HG02642 (cell line): ENCODE measurements at regions not wholly inside any gene's neighbourhood (a gene's known extent, or its start where the extent isn't known, plus 50 kb on each side); places are given as distances from the start of the nearest gene placed in this dataset.
"Not testable (repeated sequence)": the region's sequence is repeated elsewhere in the genome, so short reads cannot be mapped to it uniquely, and the experiment has no call there.

Experiments used
- ATAC-seq: cut with Tn5 transposase; IDR thresholded peaks from one replicate; pipeline ENCODE4 v1.9.1; 2021; ENCODE audit warnings: mild to moderate bottlenecking; ENCODE audit not compliant: unreplicated experiment, poor library complexity

GRCh38 chr1:10866321-10867093, 70.1 kb upstream of the CASZ1 start:
- no peak for ATAC-seq

DNA sequence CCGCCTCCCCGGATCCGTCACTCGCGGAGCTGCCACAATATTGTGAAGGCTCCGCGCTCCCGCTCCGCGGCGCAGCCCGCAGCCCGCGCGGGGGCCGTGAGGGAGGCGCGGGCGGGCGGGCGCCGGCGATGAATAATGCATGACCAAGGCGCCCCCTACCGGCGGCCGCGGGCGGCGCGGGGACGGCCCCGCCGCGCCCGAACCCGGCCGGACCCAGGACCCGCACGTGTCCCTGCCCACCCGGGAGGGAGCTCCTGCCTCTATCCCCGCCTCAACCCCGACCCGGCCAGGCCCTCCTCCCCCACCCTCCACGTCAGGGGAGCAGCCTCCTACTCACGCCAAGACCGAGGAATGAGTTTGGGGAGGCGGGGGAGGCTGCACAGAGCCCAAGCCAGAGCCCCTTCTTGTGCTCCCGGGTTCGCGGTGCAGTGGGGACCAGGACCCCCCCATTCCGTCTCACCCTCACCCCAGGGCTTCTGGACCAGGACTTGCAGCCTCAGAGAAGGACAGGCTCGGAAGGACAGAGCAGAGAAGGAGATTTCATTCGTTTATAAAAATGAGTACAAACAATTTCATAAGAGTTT, 70.8 kb upstream of the CASZ1 start:
- no peak for ATAC-seq

- ATAC-seq: no peak
These were observed 71.6 kb upstream of the CASZ1 start for GRCh38 chr1:10867914-10868598.

DNA sequence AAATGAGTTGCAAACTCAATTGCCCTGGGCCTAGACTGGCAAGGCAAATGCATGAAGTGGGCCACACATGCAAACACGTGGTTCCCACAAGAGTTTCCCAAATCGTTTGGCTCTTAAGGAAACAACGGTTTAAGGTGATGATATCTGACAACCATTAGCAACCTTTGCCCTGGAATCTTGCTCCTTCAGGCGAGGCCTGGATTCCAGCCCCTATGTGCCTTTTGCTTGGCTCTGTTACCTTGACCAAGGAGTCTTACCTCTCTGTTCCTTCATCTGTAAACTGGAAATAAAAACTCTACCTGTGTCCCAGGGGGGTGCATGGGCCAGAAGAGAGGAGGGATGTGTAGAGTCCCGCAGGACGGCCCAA, 72.1 kb upstream of the CASZ1 start:
- no peak for ATAC-seq

DNA sequence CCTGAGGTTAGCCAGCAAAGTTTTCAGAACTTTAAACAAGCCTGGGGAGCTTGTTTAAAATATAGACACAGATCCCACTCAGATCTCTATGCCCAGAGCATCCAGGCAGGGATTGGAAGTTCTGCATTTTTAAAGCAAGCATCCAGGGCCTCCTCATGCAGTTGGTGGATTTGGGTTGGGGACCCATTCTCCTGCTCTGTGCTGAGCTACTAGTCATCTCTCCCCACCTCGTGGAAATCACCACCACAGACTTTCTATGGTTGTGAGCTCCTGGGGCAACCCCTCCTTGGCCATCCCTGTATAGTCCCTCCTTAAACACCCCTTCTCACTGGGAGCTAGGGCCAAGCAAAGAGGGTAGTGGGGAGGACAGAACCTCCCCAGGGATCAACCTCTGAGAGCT, 73.5 kb upstream of the CASZ1 start:
- no peak for ATAC-seq

DNA sequence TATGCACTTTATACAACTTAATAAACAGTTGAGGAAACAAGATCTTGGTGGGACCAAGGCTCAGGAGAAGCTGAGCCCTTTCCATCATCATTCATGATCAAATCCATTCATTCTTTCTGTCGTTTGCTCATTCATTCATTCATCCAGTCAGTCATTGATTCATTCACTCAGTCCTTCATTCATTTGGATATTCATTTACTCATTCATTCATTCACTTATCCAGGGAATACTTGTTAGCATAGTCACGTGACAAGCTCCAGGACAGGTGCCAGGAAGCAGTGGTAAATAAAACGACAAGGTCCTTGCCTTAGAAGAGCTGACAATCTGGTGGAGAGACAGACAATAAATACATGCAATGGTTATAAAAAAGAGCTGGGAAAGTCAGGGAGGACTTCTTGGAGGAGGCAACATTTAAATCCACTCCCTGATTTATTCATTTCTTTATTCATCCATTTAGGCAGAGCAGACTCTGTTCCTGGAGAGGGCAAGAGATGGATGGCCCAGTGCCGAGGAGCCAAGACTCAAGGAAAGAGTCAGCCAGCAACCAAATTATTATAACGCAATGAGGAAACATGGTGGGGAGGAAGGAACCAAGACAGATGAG, 74.1 kb upstream of the CASZ1 start:
- ATAC-seq: no peak

DNA sequence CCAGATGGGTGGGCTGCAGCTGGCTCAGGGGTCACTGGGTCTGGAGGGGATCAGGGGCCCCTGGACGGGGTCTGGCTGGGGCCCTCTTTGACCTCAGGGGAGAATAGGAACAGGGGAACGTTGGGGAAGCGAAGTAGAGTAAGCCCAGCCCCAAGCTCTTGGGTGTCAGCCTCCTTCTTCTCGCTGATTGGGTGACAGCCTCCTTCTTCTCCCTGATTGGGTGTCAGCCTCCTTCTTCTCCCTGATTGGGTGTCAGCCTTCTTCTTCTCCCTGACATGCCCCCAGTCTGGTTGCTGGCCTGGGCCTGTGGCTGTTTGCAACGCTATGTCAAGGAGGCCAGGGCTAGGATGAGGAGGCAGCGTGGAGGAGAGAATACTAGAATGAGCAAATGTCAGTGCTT, 76.7 kb upstream of the CASZ1 start:
- ATAC-seq: no peak

- ATAC-seq: no peak
These were observed 77.9 kb upstream of the CASZ1 start for GRCh38 chr1:10874351-10874750.

GRCh38 chr1:10877894-10878293, 81.4 kb upstream of the CASZ1 start:
- no peak for ATAC-seq

- no peak for ATAC-seq
These were observed 82.0 kb upstream of the CASZ1 start for GRCh38 chr1:10878469-10878868.

DNA sequence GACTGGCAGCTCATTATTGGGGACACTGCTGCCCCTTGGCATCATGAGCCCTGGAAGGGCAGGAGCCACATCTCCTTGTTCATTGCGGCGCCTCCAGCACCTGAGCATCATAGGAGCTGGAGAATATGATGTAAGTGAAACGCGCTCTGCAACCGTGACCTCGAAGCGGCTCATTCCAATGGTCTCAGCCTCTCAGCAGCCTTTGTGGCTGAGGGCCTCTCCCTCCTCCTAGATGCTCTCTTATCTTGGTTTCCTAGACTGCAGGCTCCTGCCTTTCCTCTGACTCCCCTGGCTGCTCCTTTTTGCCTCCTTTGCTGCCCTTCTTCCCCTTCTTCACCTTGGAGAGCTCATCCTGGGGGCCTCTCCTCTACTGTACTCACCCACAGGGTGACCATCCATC, 83.6 kb upstream of the CASZ1 start:
- no peak for ATAC-seq

- no peak for ATAC-seq
These were observed 84.6 kb upstream of the CASZ1 start for GRCh38 chr1:10881046-10881445.

GRCh38 chr1:10882069-10882468, 85.6 kb upstream of the CASZ1 start:
- ATAC-seq: no peak

GRCh38 chr1:10887032-10887431, 90.6 kb upstream of the CASZ1 start:
- ATAC-seq: not testable (repeated sequence)

- ATAC-seq: no peak
These were observed 91.8 kb upstream of the CASZ1 start for GRCh38 chr1:10888291-10888690.

GRCh38 chr1:10888791-10889649, 92.6 kb upstream of the CASZ1 start:
- no peak for ATAC-seq

DNA sequence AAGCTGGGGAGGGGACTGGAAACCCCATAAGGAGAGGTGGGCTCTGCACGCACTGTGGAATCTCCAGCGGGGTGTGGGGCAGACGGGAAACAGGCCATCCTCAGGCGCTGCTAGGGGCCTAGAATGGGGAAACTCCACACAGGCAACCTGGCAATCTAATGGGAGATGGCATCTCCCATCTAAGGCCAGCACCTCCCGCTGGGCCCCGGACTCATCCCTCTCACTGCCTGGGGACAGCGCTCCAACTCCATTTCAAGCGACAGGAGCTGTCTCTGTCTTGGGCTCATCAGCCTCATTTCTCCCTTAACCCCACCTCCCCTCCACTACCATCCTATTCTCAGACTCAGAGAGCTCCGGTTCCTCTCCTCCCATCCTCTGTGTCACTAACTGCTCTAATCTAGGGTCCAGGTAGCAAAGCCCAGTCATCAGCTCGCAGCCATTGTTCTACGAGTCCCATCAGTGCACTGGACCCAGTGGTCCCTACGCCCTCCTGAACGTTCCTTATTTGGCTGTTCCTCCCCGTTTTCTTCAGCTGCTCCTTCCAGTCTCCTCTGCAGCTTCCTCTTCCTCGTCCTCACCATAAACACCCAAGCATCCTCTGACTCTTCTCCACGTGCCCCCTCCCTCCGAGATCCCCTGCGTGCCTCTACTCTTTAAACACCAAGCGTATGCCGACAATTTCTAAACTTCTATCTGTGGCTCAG, 93.4 kb upstream of the CASZ1 start:
- no peak for ATAC-seq

GRCh38 chr1:10890491-10891071, 94.1 kb upstream of the CASZ1 start:
- no peak for ATAC-seq

DNA sequence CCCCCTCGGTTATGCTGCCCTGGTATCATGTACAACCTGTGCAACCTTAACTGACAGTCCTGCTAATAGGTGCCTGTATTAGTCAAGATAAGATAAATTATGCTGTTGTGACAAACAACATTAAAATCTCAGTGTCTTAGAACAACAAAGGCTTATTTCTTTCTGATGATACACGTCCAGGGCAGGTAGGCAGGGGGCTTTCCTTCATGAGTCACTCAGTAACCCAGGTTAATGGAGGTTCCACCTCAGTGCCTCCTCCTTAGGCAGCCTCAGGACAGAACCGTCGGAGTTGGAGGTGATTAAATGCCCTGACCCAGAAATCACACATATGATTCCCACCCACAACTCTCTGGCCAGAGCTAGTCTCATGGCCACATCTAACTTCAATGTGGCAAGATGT, 94.6 kb upstream of the CASZ1 start:
- no peak for ATAC-seq
